Non-pigmented ciliary epithelial cell (primary cell): ENCODE measurements at regions not wholly inside any gene's neighbourhood (a gene's known extent, or its start where the extent isn't known, plus 50 kb on each side); places are given as distances from the start of the nearest gene placed in this dataset.
"Not testable (repeated sequence)": the region's sequence is repeated elsewhere in the genome, so short reads cannot be mapped to it uniquely, and the experiment has no call there.

Source experiments
- DNase-seq: peaks from one replicate; pipeline ENCODE4 v3.0.0-alpha.2; 2010; ENCODE audit warnings: low read depth

- no peak for DNase-seq
Observed at GRCh38 chr6:79808921-79809320, 138.4 kb downstream of the ELOVL4 start.

DNA sequence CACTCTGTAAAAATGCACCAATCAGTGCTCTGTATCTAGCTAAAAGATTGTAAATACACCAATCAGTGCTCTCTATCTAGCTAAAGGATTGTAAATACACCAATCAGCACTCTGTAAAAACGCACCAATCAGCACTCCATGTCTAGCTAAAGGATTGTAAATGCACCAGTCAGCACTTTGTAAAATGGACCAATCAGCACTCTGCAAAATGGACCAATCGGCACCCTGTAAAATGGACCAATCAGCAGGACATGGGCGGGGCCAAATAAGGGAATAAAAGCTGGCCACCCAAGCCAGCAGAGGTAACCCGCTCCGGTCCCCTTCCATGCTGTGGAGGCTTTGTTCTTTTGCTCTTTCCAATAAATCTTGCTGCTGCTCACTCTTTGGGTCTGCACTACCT is 140.7 kb downstream of the ELOVL4 start:
- not testable (repeated sequence) for DNase-seq

- no peak for DNase-seq
Observed at GRCh38 chr6:79804732-79805131, 142.6 kb downstream of the ELOVL4 start.

DNA sequence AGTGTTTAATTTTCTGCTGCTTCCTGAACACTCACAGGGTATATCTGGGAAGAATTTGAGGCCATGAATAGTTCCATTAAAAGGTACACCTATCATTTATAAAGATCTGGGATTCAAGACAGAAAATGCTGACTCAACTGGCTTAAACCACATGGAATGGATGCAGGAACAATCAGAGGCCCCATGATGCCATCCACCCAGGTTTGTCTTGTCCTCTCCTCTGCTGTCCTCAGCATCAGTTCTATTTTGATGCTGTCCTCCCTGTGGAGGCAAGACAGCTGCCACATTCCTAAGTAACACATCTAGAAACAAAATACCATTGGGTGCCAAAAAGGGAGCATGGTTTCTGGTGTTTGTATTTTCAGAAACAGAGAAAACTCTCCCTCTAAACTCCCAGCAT is 143.4 kb downstream of the ELOVL4 start:
- DNase-seq = no peak

DNA sequence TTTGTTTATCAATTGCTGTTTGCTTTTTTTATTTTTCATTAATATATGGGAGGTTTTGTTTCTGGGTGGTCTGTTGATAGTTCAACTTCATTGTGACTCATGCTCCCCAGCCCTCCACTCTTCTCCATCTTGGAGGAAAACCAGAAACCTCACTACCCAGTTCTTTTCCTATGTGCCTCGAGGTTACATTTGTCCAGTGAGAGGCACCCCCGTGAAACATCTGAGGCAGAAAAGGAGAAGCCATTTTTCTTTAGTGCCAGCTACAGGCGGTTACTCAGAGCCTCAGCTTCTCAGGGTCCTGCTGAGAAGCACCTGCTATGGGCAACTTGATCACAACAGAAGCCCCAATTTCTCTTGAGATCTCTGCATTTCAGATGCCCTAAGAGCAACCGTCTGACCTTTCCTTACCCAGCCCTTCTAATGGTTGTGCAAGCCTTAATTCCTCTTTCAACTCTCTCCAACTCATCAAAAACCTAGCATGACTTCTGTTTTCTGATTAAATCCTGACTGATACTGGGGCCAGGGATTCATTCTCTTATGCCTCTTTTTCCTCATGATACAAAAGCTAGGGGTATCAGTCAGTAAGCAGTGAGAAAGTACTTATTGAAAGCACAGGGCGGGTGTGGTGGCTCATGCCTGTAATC is 144.6 kb downstream of the ELOVL4 start:
- no peak for DNase-seq

DNA sequence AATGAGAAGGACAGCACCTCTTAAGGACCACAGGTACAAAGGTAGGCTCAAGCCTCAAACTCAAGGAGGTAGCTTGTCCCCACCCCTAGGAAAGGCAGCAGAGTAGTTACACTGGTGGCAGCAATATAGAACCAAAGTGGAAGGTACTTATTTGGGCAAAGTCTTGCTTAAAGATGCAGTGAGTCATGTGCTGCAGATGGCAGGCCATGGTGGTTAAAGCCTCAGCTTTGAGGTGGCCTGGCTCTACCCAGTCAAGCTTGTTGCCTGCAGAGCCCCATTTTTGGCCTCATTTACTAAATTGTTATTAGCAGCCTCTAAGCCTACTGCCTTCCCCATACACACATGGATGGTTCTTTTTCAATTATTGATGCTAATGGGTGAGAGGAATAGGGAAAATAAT is 146.0 kb downstream of the ELOVL4 start:
- DNase-seq = no peak

DNA sequence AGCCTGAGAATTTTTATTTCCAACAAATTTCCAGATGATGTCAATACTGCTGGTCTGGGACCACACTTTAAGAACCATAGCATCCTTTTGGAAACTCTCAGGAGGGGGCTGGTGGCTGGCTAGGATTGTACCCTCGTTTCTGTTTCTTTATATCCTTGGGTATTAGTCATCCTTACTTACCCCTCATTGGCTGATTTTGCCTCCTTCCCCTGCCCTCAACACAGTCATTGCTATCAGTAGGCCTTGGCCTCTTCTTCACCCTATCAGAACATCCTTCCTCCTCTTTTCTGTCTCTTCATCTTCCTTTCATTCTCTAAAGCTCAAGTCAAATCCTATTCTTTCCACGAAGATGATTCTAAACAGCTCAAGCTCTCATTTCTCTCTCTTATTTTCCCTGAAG is 148.5 kb downstream of the ELOVL4 start:
- no peak for DNase-seq

DNA sequence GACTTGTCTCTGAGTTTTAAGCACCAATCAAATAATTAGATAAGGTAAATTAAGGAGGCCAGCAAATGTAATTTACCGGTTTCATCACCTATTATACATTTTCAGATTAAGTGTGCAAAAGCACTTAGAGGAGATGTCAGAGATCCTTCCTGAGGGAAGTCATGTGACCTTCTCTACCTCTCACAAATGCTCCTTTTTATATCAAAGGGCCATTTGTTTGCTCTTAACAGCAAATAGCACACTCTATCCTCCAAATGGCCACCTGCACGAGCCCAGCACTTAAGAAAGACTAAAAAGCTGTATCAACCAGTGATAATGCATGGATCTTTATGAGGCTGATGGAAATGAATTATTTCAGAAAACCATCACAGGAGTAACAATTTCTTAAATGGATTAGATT is 149.4 kb downstream of the ELOVL4 start:
- DNase-seq = no peak

- no peak for DNase-seq
Observed at GRCh38 chr6:79797163-79797764, 150.1 kb downstream of the ELOVL4 start.

- no peak for DNase-seq
Observed at GRCh38 chr6:79796197-79796596, 151.2 kb downstream of the ELOVL4 start.

DNA sequence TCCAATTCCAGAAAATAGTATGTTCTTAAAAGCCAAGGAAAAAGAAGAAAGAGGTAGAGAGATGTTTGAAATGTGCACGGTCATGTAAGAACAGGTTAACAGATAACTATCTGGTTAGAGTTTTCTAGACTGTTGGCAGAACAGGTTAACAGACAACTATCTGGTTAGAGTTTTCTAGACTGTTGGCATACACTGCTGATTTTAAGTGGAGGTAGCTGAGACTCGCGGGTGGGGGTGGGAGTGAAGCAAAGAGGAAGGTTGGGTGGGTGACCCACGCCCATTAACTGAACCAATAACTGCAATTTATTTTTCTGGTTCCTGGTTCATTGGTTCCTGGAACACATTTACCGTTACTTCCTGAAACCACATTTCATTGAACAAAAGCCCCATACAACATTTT is 157.5 kb downstream of the ELOVL4 start:
- no peak for DNase-seq

- DNase-seq = no peak
Observed at GRCh38 chr6:79788756-79789155, 157.6 kb downstream of the SH3BGRL2 start.

DNA sequence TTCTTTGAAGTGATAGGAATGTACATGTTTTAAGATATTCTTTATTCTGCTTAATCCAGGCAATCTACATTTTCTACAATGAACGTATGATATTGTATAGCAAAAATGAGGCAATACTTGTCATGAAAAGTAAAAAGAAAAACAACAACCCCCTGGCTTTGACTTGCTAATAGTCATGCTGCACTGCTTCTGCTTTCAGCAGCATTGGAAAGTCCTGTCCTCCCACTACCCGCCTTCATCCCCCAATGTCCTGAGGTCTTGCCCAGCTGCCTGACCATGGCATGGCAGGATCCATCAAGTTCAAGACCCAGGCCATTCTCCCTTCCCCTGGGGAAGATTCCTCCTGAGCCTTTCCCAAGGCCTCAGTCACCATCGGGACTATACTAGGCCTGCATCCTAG is 156.5 kb downstream of the SH3BGRL2 start:
- DNase-seq = no peak

DNA sequence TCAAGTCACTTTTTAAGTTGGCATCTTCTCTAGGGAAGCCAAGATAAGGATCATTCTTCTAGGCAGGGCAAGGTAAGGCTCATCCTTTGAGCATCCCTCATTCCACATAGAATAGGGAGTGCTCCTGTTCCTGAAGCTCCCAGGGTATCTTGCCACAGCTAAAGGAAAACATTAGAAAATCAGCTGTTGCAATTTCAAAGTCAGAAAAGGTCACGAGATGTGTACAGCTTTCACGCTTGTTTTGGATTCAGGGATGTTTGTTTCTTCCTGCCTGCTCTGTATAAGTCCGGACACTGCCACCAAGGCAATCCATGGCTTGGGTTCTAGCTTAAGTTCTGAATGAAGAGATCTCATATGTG is 153.2 kb downstream of the SH3BGRL2 start:
- DNase-seq = no peak

DNA sequence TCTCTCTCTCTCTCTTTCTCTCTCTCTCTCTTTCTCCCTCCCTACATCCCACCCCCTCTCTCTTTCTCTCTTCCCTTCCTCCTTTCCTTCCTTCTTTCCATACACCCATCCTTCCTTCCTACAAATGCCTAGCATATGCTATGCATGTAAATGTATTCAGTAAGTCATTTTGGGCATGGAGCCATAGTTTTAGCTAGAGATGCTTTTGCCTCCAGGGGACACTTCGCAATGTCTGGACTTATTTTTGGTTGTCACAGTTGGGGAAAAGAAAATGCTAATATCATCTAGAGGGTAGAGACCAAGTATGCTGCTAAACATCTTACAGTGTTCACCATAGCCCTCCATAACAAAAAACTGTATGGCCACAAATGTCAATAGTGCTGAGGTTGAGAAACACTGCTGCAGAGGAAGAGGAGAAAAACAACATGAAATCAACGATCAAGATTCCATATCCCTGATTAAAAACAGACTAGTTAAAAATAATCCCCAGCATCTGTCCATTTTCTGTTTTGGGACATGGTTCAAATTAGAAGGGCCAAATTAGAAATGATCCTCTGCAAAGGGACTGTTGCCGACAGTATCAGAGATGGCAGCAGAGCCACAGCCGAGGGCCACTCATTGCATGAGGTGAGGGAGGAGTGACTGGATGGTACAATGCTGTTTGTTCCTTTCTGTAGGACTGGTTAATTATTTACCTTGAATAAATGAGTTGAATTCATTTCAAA is 152.7 kb downstream of the SH3BGRL2 start:
- no peak for DNase-seq

- no peak for DNase-seq
Observed at GRCh38 chr6:79782792-79783580, 151.9 kb downstream of the SH3BGRL2 start.

GRCh38 chr6:79781916-79782315 is 150.8 kb downstream of the SH3BGRL2 start:
- no peak for DNase-seq

DNA sequence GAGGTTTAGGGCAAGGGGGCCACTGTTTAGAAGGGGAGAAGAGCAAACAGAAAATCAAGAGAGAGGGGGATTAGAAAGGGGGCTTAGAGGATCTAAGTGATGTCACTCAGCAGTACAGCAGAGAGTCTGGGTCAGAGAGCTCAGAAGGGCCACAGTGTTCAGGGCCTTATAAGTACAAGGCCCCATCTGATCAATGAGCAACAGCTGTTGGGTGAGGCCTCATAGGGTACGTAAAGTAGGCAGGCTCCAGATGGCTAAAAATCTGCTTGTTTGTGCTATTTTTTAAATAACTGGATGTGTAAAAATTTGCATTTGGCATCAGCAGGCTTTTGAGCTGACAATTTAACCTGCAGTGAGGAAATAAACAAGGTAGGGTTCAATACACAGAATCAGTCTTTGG is 149.8 kb downstream of the SH3BGRL2 start:
- DNase-seq = no peak

- no peak for DNase-seq
Observed at GRCh38 chr6:79778816-79779215, 147.7 kb downstream of the SH3BGRL2 start.

DNA sequence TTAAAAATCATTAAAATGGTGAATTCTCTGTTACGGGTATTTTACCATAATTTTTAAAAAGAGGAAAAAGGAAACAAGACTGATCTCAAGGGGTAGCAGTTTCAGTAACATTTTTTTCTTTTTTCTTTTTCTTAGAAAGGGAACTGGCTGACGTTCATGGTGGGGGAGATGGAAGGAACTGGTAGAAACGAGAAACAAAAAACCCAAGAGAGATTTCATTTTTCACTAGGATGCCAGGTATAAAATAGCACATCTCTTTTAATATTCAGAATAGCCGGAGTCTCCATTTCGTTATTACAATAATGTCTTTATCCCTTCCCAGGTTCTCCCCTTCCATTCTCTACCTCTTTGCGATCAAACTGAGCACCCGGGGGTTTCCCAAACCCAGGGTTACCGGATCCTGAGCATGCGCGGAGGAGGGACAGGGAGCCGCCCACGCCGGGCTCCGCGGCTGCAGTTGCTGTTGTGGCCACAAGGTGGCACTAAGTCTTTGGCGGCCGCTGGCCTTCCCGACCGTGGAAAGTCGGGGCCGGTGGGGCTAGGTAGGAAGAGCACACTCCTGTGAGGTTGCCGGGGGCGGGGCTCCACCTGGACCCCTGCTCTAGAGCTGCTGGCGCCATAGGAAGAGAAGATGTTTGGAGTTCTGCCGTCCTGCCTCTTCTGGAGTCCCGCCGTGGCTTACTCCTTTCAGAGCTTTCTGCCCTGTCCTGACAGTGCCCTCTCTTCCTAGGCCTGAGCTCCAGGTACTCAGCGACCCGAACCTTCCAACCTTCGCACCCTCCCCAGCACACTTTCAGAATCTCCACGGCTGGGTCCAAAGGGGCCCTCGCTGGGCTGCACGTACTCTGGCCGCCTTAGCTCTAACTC is 146.8 kb downstream of the SH3BGRL2 start:
- peak; percentile 18 for DNase-seq

GRCh38 chr6:79776076-79776475 is 144.9 kb downstream of the SH3BGRL2 start:
- DNase-seq = no peak

DNA sequence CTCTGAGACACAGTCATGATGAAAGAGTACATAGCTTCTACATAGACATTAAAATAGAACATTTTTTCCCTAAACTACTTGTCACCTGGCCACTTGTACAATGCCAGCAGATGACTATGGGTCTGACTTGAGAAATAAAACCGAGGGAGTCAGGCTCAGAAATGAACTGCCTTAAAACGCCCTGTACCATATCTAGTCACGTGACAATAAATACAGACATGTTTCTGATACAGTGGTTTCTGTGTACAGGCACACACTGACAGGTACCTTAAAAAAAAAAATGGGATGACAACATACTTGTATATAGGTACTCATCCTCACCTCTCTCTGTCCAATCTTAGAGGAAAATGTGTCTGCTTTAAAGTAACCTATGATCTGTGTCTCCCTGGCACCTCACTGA is 144.1 kb downstream of the SH3BGRL2 start:
- DNase-seq = no peak
